ENCODE measurements at regions not wholly inside any gene's neighbourhood (a gene's known extent, or its start where the extent isn't known, plus 50 kb on each side); places are given as distances from the start of the nearest gene placed in this dataset.

DNA sequence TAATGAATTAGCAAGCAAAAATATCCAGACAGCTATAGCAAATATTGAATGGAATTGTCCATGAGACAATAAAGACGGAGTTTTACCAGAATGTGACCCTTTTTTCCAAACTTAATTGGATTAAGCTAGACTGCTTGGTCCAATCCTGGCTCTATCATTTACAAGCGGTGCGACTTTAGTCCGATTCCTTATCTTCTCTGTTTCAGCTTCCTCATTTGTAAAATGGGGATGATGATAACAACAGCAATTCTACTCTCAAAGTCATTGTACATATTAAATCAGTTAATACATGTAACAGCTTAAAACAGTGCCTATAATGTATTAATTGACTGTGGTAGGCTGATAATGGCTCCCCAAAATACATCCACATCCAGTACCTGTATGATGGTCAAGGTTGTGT, 62.1 kb upstream of the CRBN start:
- Histone ChIP-seq H3K4me2 (no peak overlapping the region), H3K4me1 (no peaks in the 10 kb centered on the region), H3K27ac (no peak overlapping the region), H3K4me3 (no peak overlapping the region), H3K9me3 (no peaks in the 10 kb centered on the region)
- 31% methylated on average over 4 of the region's 4 CpGs for WGBS (ENCODE audit: missing lambda C conversion rate)
- POLR2A ChIA-PET = no interaction called here
- CTCF ChIA-PET = interaction anchor here (1.1 kb wide), 1 partner anchor 40 kb away, joined by 3 read pairs; no protein-coding TSS in a partner anchor
- DNase-seq (ENCODE audit: low read depth in 1 of 2, low spot score in 1 of 2) = no peak
- no peak for FAIRE-seq
- no peak for ATAC-seq
- TF ChIP-seq CHD2 (IDR thresholded peaks at IDR 0.05; ENCODE audit: low read length, partially characterized antibody) (no peak), FOSB (CRISPR knock-in tag; IDR thresholded peaks at IDR 0.05) (no peak), ZC3H11A (IDR thresholded peaks at IDR 0.05) (no peak), POLR2A (IDR thresholded peaks at IDR 0.05; ENCODE audit: low read length) (no peak), NFE2L2 (conservative IDR thresholded peaks at IDR 0.05; ENCODE audit: low read length) (no peak), KDM5A (IDR thresholded peaks at IDR 0.05) (no peak), HEYL (CRISPR knock-in tag; IDR thresholded peaks at IDR 0.05) (no peak), RNF2 (IDR thresholded peaks at IDR 0.05; ENCODE audit: borderline replicate concordance, low read depth) (no peak), PHF8 (IDR thresholded peaks at IDR 0.05; ENCODE audit: borderline replicate concordance, low read depth) (no peak), HOXA7 (CRISPR knock-in tag; IDR thresholded peaks at IDR 0.05) (no peak), RARB (CRISPR knock-in tag; IDR thresholded peaks at IDR 0.05) (no peak), ZSCAN20 (CRISPR knock-in tag; IDR thresholded peaks at IDR 0.05) (no peak), POLR2AphosphoS2 (conservative IDR thresholded peaks at IDR 0.05; ENCODE audit: low read length) (no peak), ZNF302 (CRISPR knock-in tag; IDR thresholded peaks at IDR 0.05) (no peak)
- TF ChIP-seq, protein P1, sequence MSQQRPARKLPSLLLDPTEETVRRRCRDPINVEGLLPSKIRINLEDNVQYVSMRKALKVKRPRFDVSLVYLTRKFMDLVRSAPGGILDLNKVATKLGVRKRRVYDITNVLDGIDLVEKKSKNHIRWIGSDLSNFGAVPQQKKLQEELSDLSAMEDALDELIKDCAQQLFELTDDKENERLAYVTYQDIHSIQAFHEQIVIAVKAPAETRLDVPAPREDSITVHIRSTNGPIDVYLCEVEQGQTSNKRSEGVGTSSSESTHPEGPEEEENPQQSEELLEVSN (IDR thresholded peaks at IDR 0.05; ENCODE audit: borderline replicate concordance, low read depth) = no peak
- TF ChIP-seq, protein P2, sequence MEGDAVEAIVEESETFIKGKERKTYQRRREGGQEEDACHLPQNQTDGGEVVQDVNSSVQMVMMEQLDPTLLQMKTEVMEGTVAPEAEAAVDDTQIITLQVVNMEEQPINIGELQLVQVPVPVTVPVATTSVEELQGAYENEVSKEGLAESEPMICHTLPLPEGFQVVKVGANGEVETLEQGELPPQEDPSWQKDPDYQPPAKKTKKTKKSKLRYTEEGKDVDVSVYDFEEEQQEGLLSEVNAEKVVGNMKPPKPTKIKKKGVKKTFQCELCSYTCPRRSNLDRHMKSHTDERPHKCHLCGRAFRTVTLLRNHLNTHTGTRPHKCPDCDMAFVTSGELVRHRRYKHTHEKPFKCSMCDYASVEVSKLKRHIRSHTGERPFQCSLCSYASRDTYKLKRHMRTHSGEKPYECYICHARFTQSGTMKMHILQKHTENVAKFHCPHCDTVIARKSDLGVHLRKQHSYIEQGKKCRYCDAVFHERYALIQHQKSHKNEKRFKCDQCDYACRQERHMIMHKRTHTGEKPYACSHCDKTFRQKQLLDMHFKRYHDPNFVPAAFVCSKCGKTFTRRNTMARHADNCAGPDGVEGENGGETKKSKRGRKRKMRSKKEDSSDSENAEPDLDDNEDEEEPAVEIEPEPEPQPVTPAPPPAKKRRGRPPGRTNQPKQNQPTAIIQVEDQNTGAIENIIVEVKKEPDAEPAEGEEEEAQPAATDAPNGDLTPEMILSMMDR (IDR thresholded peaks at IDR 0.05) = no peak
- TF ChIP-seq, protein P3, sequence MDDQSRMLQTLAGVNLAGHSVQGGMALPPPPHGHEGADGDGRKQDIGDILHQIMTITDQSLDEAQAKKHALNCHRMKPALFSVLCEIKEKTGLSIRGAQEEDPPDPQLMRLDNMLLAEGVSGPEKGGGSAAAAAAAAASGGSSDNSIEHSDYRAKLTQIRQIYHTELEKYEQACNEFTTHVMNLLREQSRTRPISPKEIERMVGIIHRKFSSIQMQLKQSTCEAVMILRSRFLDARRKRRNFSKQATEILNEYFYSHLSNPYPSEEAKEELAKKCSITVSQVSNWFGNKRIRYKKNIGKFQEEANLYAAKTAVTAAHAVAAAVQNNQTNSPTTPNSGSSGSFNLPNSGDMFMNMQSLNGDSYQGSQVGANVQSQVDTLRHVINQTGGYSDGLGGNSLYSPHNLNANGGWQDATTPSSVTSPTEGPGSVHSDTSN (IDR thresholded peaks at IDR 0.05) = no peak

GRCh38 chr3:3240986-3241385, 61.5 kb upstream of the CRBN start:
- no peak for FAIRE-seq
- H3K9me3 ChIP-seq = no peaks in the 10 kb centered on the region
- CTCF ChIA-PET = interaction anchor here (1.1 kb wide), 1 partner anchor 40 kb away, joined by 3 read pairs; no protein-coding TSS in a partner anchor
- H3K4me1 ChIP-seq = no peaks in the 10 kb centered on the region
- POLR2A ChIA-PET = no interaction called here
- H3K27ac ChIP-seq = no peak overlapping the region
- TF ChIP-seq NR3C1 (IDR thresholded peaks at IDR 0.05) (no peak), RCOR1 (IDR thresholded peaks at IDR 0.05; ENCODE audit: low read depth, low read length) (no peak), FOXS1 (CRISPR knock-in tag; IDR thresholded peaks at IDR 0.05) (no peak), CHD2 (IDR thresholded peaks at IDR 0.05; ENCODE audit: low read length, partially characterized antibody) (no peak), REST (IDR thresholded peaks at IDR 0.05) (no peak), JUN (IDR thresholded peaks at IDR 0.05) (no peak), BHLHE40 (IDR thresholded peaks at IDR 0.05; ENCODE audit: low read depth, low read length) (no peak), JUNB (IDR thresholded peaks at IDR 0.05) (no peak), NFE2L2 (conservative IDR thresholded peaks at IDR 0.05; ENCODE audit: low read length) (no peak), EHMT2 (IDR thresholded peaks at IDR 0.05; ENCODE audit: low read depth) (no peak), ESRRA (IDR thresholded peaks at IDR 0.05; ENCODE audit: borderline replicate concordance, low read length) (no peak), RNF2 (IDR thresholded peaks at IDR 0.05; ENCODE audit: borderline replicate concordance, low read depth) (no peak), GATA3 (IDR thresholded peaks at IDR 0.05; ENCODE audit: borderline replicate concordance) (no peak), ZC3H11A (IDR thresholded peaks at IDR 0.05) (no peak), FOSB (CRISPR knock-in tag; IDR thresholded peaks at IDR 0.05) (no peak), HOXA7 (CRISPR knock-in tag; IDR thresholded peaks at IDR 0.05) (no peak), BCL3 (IDR thresholded peaks at IDR 0.05) (no peak)
- TF ChIP-seq, protein P4, sequence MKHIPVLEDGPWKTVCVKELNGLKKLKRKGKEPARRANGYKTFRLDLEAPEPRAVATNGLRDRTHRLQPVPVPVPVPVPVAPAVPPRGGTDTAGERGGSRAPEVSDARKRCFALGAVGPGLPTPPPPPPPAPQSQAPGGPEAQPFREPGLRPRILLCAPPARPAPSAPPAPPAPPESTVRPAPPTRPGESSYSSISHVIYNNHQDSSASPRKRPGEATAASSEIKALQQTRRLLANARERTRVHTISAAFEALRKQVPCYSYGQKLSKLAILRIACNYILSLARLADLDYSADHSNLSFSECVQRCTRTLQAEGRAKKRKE (CRISPR knock-in tag; IDR thresholded peaks at IDR 0.05; ENCODE audit: low read depth) = no peak
- 4% methylated on average over 3 of the region's 3 CpGs for WGBS (ENCODE audit: missing lambda C conversion rate)
- DNase-seq (ENCODE audit: low read depth in 1 of 2, low spot score in 1 of 2) = no peak
- H3K4me3 ChIP-seq = no peak overlapping the region
- H3K4me2 ChIP-seq = no peak overlapping the region
- ATAC-seq = no peak

All from A549 (cell line).